Stomach (tissue), 8 donors: ENCODE measurements at regions not wholly inside any gene's neighbourhood (a gene's known extent, or its start where the extent isn't known, plus 50 kb on each side); places are given as distances from the start of the nearest gene placed in this dataset.
"Not testable (repeated sequence)": the region's sequence is repeated elsewhere in the genome, so short reads cannot be mapped to it uniquely, and the experiment has no call there.

Experiments used
- DNase-seq, 2 donors: peaks; one replicate each; pipeline versions ENCODE4 v3.0.0 to v3.0.0-alpha.2; 2013 to 2019
- H3K27ac ChIP-seq, 5 donors: fragments of 200-600 bp in 4 of 5; sonication (generic) in 4 of 5; one replicate each; pipeline ENCODE4 v1.5.1; 2013 to 2019; ENCODE audit warnings: mild to moderate bottlenecking in 1 of 5, moderate library complexity in 1 of 5
- H3K27me3 ChIP-seq, 3 donors: fragments of 200-600 bp; sonication (generic); one replicate each; pipeline ENCODE4 v1.5.1; 2017 to 2019; ENCODE audit warnings: mixed run types in 1 of 3
- H3K36me3 ChIP-seq, 4 donors: fragments of 200-600 bp; sonication (generic); 1 replicate in 3 of 4; 2 replicates in 1 of 4; pipeline ENCODE4 v1.5.1; 2016 to 2019
- H3K4me1 ChIP-seq, 4 donors: fragments of 200-600 bp; sonication (generic); one replicate each; pipeline ENCODE4 v1.5.1; 2016 to 2019
- H3K4me3 ChIP-seq, 4 donors: fragments of 200-600 bp; sonication (generic) in 3 of 4; one replicate each; pipeline ENCODE4 v1.5.1; 2016 to 2019; ENCODE audit warnings: mild to moderate bottlenecking in 1 of 4
- H3K9me3 ChIP-seq, 4 donors: fragments of 200-600 bp; sonication (generic); one replicate each; pipeline ENCODE4 v1.5.1; 2016 to 2019
- EP300 ChIP-seq: sonication (generic); formaldehyde crosslinking; IDR thresholded peaks from one replicate; pipeline ENCODE4 v1.6.1; 2017; ENCODE audit warnings: antibody characterized with exemption
- POLR2A ChIP-seq, 4 donors: fragments of 450-650 bp; IDR thresholded peaks; one replicate each; pipeline ENCODE4 v1.6.1; 2016; ENCODE audit warnings: antibody characterized with exemption in 4 of 4, control low read depth in 2 of 4, mild to moderate bottlenecking in 1 of 4, moderate library complexity in 1 of 4
- POLR2AphosphoS5 ChIP-seq, 3 donors: sonication (generic); formaldehyde crosslinking; IDR thresholded peaks; one replicate each; pipeline ENCODE4 v1.6.1; 2016; ENCODE audit warnings: antibody characterized with exemption in 3 of 3
- WGBS, 5 donors: extraction: QIAGEN DNeasy Blood & Tissue Kit in 3 of 5; methylation state at CpG; one replicate each; pipeline versions ENCODE4 v1.1.5 to v1.1.7; 2013 to 2018; 5-methylcytosine and 5-hydroxymethylcytosine counted together
- intact Hi-C: fragments of 100-400 bp; cut with DNase I; formaldehyde crosslinking; loops from one replicate; pipeline ENCODE4 v1.15.1; 2023; ENCODE audit warnings: low total_unique reads
- TF ChIP-seq, protein P1 (sequence below), 7 experiments: fragments of 450-650 bp in 4 of 7; fragments of 200-600 bp in 3 of 7; sonication (generic) in 3 of 7; IDR thresholded peaks; one replicate each; pipeline ENCODE4 v1.5.1; 2016 to 2019; ENCODE audit warnings: antibody characterized with exemption in 7 of 7, control low read depth in 2 of 7, mild to moderate bottlenecking in 1 of 7
- donor health status: healthy with polysubstance abuse.
- donor health status: Bipolar disorder and iron deficiency.
- donor health status: healthy.

GRCh38 chr10:8360814-8361509 lies 306.5 kb downstream of the GATA3 start:
- H3K4me3 ChIP-seq, result no peak overlapping the region
- WGBS, 5 donors, result 16 to 43% (median 20%) methylated on average over 2 of the region's 2 CpGs

DNA sequence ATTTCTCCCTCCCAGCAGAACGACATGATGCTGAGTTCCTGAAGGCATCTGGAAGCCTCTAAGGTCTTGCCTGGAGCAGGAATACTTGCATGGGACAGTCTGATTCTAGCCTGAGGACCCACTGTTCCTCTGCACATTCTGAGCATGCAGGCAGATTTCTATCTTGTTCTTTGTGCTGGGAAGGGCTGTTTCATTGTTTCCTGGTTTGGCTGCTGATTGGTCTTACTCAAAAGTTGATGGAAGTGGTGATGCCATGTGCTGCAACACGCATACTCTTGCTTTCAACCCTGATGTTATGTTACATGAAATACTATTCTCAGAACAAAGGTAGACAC lies 307.0 kb downstream of the GATA3 start:
- Histone ChIP-seq H3K36me3 (no peaks in the 10 kb centered on the region), H3K27me3 (no peaks in the 10 kb centered on the region), H3K4me3 (no peak overlapping the region), H3K4me1 (no peaks in the 10 kb centered on the region), H3K9me3 (no peaks in the 10 kb centered on the region), H3K27ac (no peak overlapping the region)
- WGBS, 5 donors, result 54 to 66% (median 61%) methylated on average over 2 of the region's 2 CpGs
- DNase-seq, result no peak
- no peak for TF ChIP-seq POLR2AphosphoS5 (IDR thresholded peaks at IDR 0.05)
- intact Hi-C loops, result no loop called here

More at GRCh38 chr10:8360814-8361509, 306.5 kb downstream of the GATA3 start:
- Histone ChIP-seq H3K4me1 (no peaks in the 10 kb centered on the region), H3K9me3 (no peaks in the 10 kb centered on the region), H3K36me3 (no peaks in the 10 kb centered on the region), H3K27ac (no peak overlapping the region), H3K27me3 (no peaks in the 10 kb centered on the region)
- TF ChIP-seq POLR2A (IDR thresholded peaks at IDR 0.05) (no peak), EP300 (no peak), POLR2AphosphoS5 (IDR thresholded peaks at IDR 0.05) (no peak)
- TF ChIP-seq, protein P1, sequence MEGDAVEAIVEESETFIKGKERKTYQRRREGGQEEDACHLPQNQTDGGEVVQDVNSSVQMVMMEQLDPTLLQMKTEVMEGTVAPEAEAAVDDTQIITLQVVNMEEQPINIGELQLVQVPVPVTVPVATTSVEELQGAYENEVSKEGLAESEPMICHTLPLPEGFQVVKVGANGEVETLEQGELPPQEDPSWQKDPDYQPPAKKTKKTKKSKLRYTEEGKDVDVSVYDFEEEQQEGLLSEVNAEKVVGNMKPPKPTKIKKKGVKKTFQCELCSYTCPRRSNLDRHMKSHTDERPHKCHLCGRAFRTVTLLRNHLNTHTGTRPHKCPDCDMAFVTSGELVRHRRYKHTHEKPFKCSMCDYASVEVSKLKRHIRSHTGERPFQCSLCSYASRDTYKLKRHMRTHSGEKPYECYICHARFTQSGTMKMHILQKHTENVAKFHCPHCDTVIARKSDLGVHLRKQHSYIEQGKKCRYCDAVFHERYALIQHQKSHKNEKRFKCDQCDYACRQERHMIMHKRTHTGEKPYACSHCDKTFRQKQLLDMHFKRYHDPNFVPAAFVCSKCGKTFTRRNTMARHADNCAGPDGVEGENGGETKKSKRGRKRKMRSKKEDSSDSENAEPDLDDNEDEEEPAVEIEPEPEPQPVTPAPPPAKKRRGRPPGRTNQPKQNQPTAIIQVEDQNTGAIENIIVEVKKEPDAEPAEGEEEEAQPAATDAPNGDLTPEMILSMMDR (IDR thresholded peaks at IDR 0.05), result no peak
- intact Hi-C loops, result no loop called here
- no peak for DNase-seq

- DNase-seq, result peak; percentile 52 to 72
- peak in 2 of 3 donors; percentile 17 to 63 for TF ChIP-seq POLR2AphosphoS5 (IDR thresholded peaks at IDR 0.05)
- no peak for TF ChIP-seq EP300
- intact Hi-C loops, result no loop called here
- H3K4me1 ChIP-seq, result no peaks in the 10 kb centered on the region
- peak overlapping the region in 3 of 5 donors; percentile 30 to 69 (median 50) for H3K27ac ChIP-seq
- no peaks in the 10 kb centered on the region for H3K27me3 ChIP-seq
- 33 to 56% (median 52%) methylated on average over 19 of the region's 19 CpGs for WGBS, 5 donors
- H3K36me3 ChIP-seq, result no peaks in the 10 kb centered on the region
- no peaks in the 10 kb centered on the region for H3K9me3 ChIP-seq
- no peak overlapping the region for H3K4me3 ChIP-seq
Observed at GRCh38 chr10:8365935-8366911, 311.7 kb downstream of the GATA3 start.

DNA sequence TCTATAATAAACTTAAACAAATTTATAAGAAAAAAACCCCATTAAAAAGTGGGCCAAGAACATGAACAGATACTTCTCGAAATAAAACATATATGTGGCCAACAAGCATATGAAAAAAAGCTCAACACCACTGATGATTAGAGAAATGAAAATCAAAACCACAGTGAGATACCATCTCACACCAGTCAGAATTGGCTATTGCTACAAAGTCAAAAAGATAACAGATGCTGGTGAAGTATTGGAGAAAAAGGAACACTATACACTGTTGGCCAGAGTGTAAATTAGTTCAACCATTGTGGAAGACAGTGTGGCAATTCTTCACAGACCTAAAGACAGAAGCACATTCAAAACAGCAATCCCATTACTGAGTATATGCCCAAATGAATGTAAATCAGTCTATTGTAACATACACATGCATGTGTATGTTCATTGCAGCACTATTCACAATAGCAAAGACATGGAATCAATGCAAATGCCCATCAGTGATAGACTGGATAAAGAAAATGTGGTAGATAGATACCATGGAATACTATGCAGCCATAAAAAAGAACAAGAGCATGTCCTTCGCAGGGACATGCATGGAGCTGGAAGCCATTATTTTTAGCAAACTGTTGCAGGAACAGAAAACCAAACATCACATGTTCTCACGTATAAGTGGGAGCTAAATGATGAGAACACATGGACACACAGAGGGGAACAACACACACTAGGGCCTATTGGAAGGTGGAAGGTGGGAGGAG lies 313.4 kb downstream of the GATA3 start:
- H3K27me3 ChIP-seq, H3K27ac ChIP-seq, H3K36me3 ChIP-seq, DNase-seq, H3K9me3 ChIP-seq, H3K4me1 ChIP-seq, intact Hi-C loops, H3K4me3 ChIP-seq: not testable (repeated sequence)
- 91 to 96% (median 95%) methylated on average over 3 of the region's 3 CpGs for WGBS, 5 donors

GRCh38 chr10:8369666-8370065 lies 315.2 kb downstream of the GATA3 start:
- 63 to 68% (median 65%) methylated on average over 7 of the region's 7 CpGs for WGBS, 5 donors
- TF ChIP-seq POLR2AphosphoS5 (IDR thresholded peaks at IDR 0.05), result no peak
- TF ChIP-seq, protein P1 (IDR thresholded peaks at IDR 0.05), result no peak
- no peak for TF ChIP-seq POLR2A (IDR thresholded peaks at IDR 0.05)
- no peak for TF ChIP-seq EP300
- no peaks in the 10 kb centered on the region for H3K27me3 ChIP-seq
- H3K36me3 ChIP-seq, result no peaks in the 10 kb centered on the region
- DNase-seq, result no peak
- no peaks in the 10 kb centered on the region for H3K4me1 ChIP-seq
- H3K4me3 ChIP-seq, result no peak overlapping the region
- no peaks in the 10 kb centered on the region for H3K9me3 ChIP-seq
- intact Hi-C loops, result no loop called here
- H3K27ac ChIP-seq, result no peak overlapping the region
